H1 (cell line): ENCODE measurements at regions not wholly inside any gene's neighbourhood (a gene's known extent, or its start where the extent isn't known, plus 50 kb on each side); places are given as distances from the start of the nearest gene placed in this dataset.

Source experiments
- CTCF ChIA-PET: fragments of 300-600 bp; sonication (Branson Sonifier 250); formaldehyde crosslinking; loops from one replicate; lab custom pipeline; 2021; ENCODE audit not compliant: partially characterized antibody; lab: Charles Lee
- POLR2A ChIA-PET: fragments of 300-600 bp; sonication (Branson Sonifier 250); formaldehyde crosslinking; loops from one replicate; lab custom pipeline; 2021; ENCODE audit warnings: inconsistent platforms; ENCODE audit not compliant: partially characterized antibody; lab: Charles Lee
- DNase-seq, 2 experiments: peaks; one replicate each; pipeline versions ENCODE4 v3.0.0 to v3.0.0-alpha.2; 2010 to 2022; ENCODE audit warnings: low spot score in 2 of 2, low read depth in 1 of 2, mixed read lengths in 1 of 2
- FAIRE-seq: peaks from 2 replicates; lab custom pipeline; 2011; peaks lifted over from hg19 to GRCh38; lab: Jason Lieb, UNC
- H2AFZ ChIP-seq: 2 replicates; pipeline ENCODE4 v1.8.1; 2012; ENCODE audit warnings: low read length, inconsistent platforms
- H2AK5ac ChIP-seq: 2 replicates; pipeline ENCODE4 v1.6.1; 2013; ENCODE audit warnings: low read depth, low read length
- H2BK120ac ChIP-seq: replicated peaks from 2 replicates; pipeline ENCODE3; 2013; ENCODE audit warnings: low read depth, low read length, inconsistent platforms
- H2BK12ac ChIP-seq: 2 replicates; pipeline ENCODE4 v1.6.1; 2013; ENCODE audit warnings: low read depth, low read length
- H2BK15ac ChIP-seq: 2 replicates; pipeline ENCODE4 v1.6.1; 2013; ENCODE audit warnings: low read length
- H2BK20ac ChIP-seq: 2 replicates; pipeline ENCODE4 v1.6.1; 2013; ENCODE audit warnings: low read length
- H2BK5ac ChIP-seq: 2 replicates; pipeline ENCODE4 v1.6.1; 2013; ENCODE audit warnings: low read depth, low read length
- H3K14ac ChIP-seq: 2 replicates; pipeline ENCODE4 v1.6.1; 2013; ENCODE audit warnings: inconsistent platforms; ENCODE audit not compliant: insufficient read length
- H3K18ac ChIP-seq: 2 replicates; pipeline ENCODE4 v1.6.1; 2013; ENCODE audit warnings: low read length; ENCODE audit errors: extremely low read depth
- H3K23ac ChIP-seq: 2 replicates; pipeline ENCODE4 v1.6.1; 2013; ENCODE audit warnings: inconsistent platforms; ENCODE audit not compliant: insufficient read length
- H3K23me2 ChIP-seq: 2 replicates; pipeline ENCODE4 v1.6.1; 2013; ENCODE audit warnings: low read depth, low read length
- H3K27ac ChIP-seq: 2 replicates; pipeline ENCODE4 v1.6.1; 2011; ENCODE audit warnings: low read depth, low read length, inconsistent platforms
- H3K27me3 ChIP-seq, 4 experiments: replicated peaks in 1 of 4; 1 replicate in 1 of 4; 2 replicates in 3 of 4; pipeline versions ENCODE4 v1.6.1 to v1.8.1; 2011 to 2013; ENCODE audit warnings: low read length in 3 of 4, mild to moderate bottlenecking in 3 of 4, inconsistent platforms in 2 of 4, mixed read lengths in 2 of 4, moderate library complexity in 1 of 4; ENCODE audit not compliant: control insufficient read depth in 3 of 4, insufficient read depth in 3 of 4; ENCODE audit errors: extremely low read depth in 1 of 4
- H3K36me3 ChIP-seq, 4 experiments: 2 replicates each; pipeline versions ENCODE4 v1.6.1 to v1.8.1; 2011 to 2013; ENCODE audit warnings: mild to moderate bottlenecking in 4 of 4, low read length in 3 of 4, moderate library complexity in 2 of 4, control low read depth in 1 of 4, inconsistent platforms in 1 of 4; ENCODE audit not compliant: insufficient read depth in 4 of 4, control insufficient read depth in 2 of 4
- H3K4ac ChIP-seq: replicated peaks from 2 replicates; pipeline ENCODE3; 2013; ENCODE audit warnings: low read length, low read depth, mixed read lengths, inconsistent platforms; ENCODE audit not compliant: insufficient read length
- H3K4me1 ChIP-seq, 4 experiments: replicated peaks in 1 of 4; 1 replicate in 1 of 4; 2 replicates in 3 of 4; pipeline versions ENCODE4 v1.6.1 to v1.8.1; 2011 to 2013; ENCODE audit warnings: low read length in 3 of 4, inconsistent platforms in 2 of 4, mixed read lengths in 1 of 4; ENCODE audit not compliant: insufficient read depth in 4 of 4, control insufficient read depth in 3 of 4
- H3K4me2 ChIP-seq, 2 experiments: 2 replicates each; pipeline versions ENCODE4 v1.6.1 to v1.8.1; 2011 to 2013; ENCODE audit warnings: low read depth in 2 of 2, low read length in 2 of 2, control low read depth in 1 of 2, inconsistent platforms in 1 of 2, mild to moderate bottlenecking in 1 of 2; ENCODE audit not compliant: insufficient read depth in 1 of 2
- H3K4me3 ChIP-seq, 4 experiments: fragments of 200-600, 300-600 bp in 1 of 4; sonication (generic), shearing (Covaris generic), sonication (Bioruptor Twin) in 1 of 4; 2 replicates each; pipeline versions ENCODE4 v1.5.1 to v1.8.1; 2011 to 2016; ENCODE audit warnings: low read length in 4 of 4, low read depth in 3 of 4, control low read depth in 2 of 4, inconsistent platforms in 2 of 4, mild to moderate bottlenecking in 2 of 4, mixed read lengths in 1 of 4, moderate library complexity in 1 of 4; ENCODE audit not compliant: insufficient read depth in 2 of 4; ENCODE audit errors: extremely low read depth in 1 of 4
- H3K56ac ChIP-seq: replicated peaks from 2 replicates; pipeline ENCODE3; 2013; ENCODE audit warnings: low read depth, mild to moderate bottlenecking, mixed read lengths, low read length, inconsistent platforms; ENCODE audit not compliant: insufficient read length
- H3K79me1 ChIP-seq: 2 replicates; pipeline ENCODE4 v1.6.1; 2013; ENCODE audit warnings: low read depth, low read length, control low read depth
- H3K79me2 ChIP-seq, 2 experiments: 2 replicates each; pipeline versions ENCODE4 v1.6.1 to v1.8.1; 2012 to 2013; ENCODE audit warnings: low read length in 2 of 2, mild to moderate bottlenecking in 2 of 2, inconsistent platforms in 1 of 2; ENCODE audit not compliant: insufficient read depth in 2 of 2, control insufficient read depth in 1 of 2
- H3K9ac ChIP-seq, 4 experiments: replicated peaks in 1 of 4; 1 replicate in 1 of 4; 2 replicates in 3 of 4; pipeline versions ENCODE4 v1.6.1 to v1.8.1; 2011 to 2013; ENCODE audit warnings: low read depth in 3 of 4, low read length in 3 of 4, control low read depth in 2 of 4, mild to moderate bottlenecking in 2 of 4, moderate library complexity in 2 of 4, inconsistent platforms in 1 of 4; ENCODE audit errors: extremely low read depth in 1 of 4
- H3K9me3 ChIP-seq, 2 experiments: 2 replicates each; pipeline versions ENCODE4 v1.6.1 to v1.8.1; 2012 to 2013; ENCODE audit warnings: mild to moderate bottlenecking in 2 of 2, moderate library complexity in 2 of 2, control low read depth in 1 of 2, inconsistent platforms in 1 of 2, low read depth in 1 of 2, low read length in 1 of 2, mixed read lengths in 1 of 2; ENCODE audit not compliant: insufficient read depth in 2 of 2
- H4K20me1 ChIP-seq, 2 experiments: replicated peaks in 1 of 2; 2 replicates each; pipeline versions ENCODE3 to v1.8.1; 2011 to 2013; ENCODE audit warnings: inconsistent platforms in 2 of 2, low read length in 2 of 2, mild to moderate bottlenecking in 1 of 2; ENCODE audit not compliant: insufficient read depth in 2 of 2, control insufficient read depth in 1 of 2
- H4K5ac ChIP-seq: 2 replicates; pipeline ENCODE4 v1.6.1; 2013; ENCODE audit warnings: low read length, low read depth, mixed read lengths, inconsistent platforms; ENCODE audit not compliant: insufficient read length
- H4K8ac ChIP-seq: 2 replicates; pipeline ENCODE4 v1.8.0; 2013; ENCODE audit warnings: mild to moderate bottlenecking, moderate library complexity, low read length, inconsistent platforms; ENCODE audit not compliant: insufficient read depth; ENCODE audit errors: extremely low read depth
- H4K91ac ChIP-seq: replicated peaks from 2 replicates; pipeline ENCODE3; 2013; ENCODE audit warnings: low read length, mixed read lengths, inconsistent platforms; ENCODE audit not compliant: insufficient read length
- BACH1 ChIP-seq: IDR thresholded peaks from 2 replicates; pipeline ENCODE4 v1.6.1; 2012; ENCODE audit warnings: low read length, improper control_type of control experiment
- CBX8 ChIP-seq: fragments of 300-800, 300-1000 bp; sonication (generic); IDR thresholded peaks from 2 replicates; pipeline ENCODE4 v1.7.1; 2016; ENCODE audit warnings: low read depth, low read length, borderline replicate concordance
- EGR1 ChIP-seq: IDR thresholded peaks from 2 replicates; pipeline ENCODE4 v1.6.1; 2011; ENCODE audit warnings: low read depth, low read length, borderline replicate concordance
- EZH2 ChIP-seq: fragments of 200-600 bp; sonication (generic); IDR thresholded peaks from 2 replicates; pipeline ENCODE4 v1.7.1; 2012; ENCODE audit warnings: low read depth, mild to moderate bottlenecking, moderate library complexity, low read length, inconsistent platforms; ENCODE audit not compliant: severe bottlenecking
- KDM1A ChIP-seq: fragments of 200-600, 300-600 bp; sonication (generic); IDR thresholded peaks from 2 replicates; pipeline ENCODE4 v1.7.1; 2016; ENCODE audit warnings: mild to moderate bottlenecking, low read length, borderline replicate concordance
- NANOG ChIP-seq: IDR thresholded peaks from 2 replicates; pipeline ENCODE4 v1.6.1; 2011; ENCODE audit warnings: low read length, low read depth, mild to moderate bottlenecking, inconsistent platforms; ENCODE audit not compliant: insufficient read depth, poor library complexity, severe bottlenecking
- NRF1 ChIP-seq: IDR thresholded peaks from 2 replicates; pipeline ENCODE4 v1.6.1; 2011; ENCODE audit warnings: mild to moderate bottlenecking, low read depth, low read length, improper control_type of control experiment
- RXRA ChIP-seq: IDR thresholded peaks from 2 replicates; pipeline ENCODE4 v1.6.1; 2011; ENCODE audit warnings: low read depth, mild to moderate bottlenecking, low read length, moderate library complexity; ENCODE audit not compliant: insufficient read depth
- SP4 ChIP-seq: IDR thresholded peaks from 2 replicates; pipeline ENCODE4 v1.6.1; 2012; ENCODE audit warnings: low read length, inconsistent platforms
- TAF7 ChIP-seq: optimal IDR thresholded peaks from 2 replicates; pipeline ENCODE3; 2011; ENCODE audit warnings: low read depth, mild to moderate bottlenecking, inconsistent platforms, low read length, moderate library complexity, borderline replicate concordance
- WGBS, 2 experiments: shearing (Covaris generic) in 1 of 2; methylation state at CpG; one replicate each; pipeline versions ENCODE4 v1.1.6 to v1.1.7; 2013 to 2015; ENCODE audit warnings: low lambda C conversion rate in 2 of 2, mixed read lengths in 2 of 2, inconsistent platforms in 1 of 2, low coverage in 1 of 2, missing lambda C conversion rate in 1 of 2; ENCODE audit not compliant: insufficient replicate concordance in 2 of 2, insufficient coverage in 1 of 2, insufficient read length in 1 of 2; ENCODE audit errors: extremely low coverage in 1 of 2, missing lambda C conversion rate in 1 of 2; 5-methylcytosine and 5-hydroxymethylcytosine counted together
- TF ChIP-seq, protein P1 (sequence below): IDR thresholded peaks from 2 replicates; pipeline ENCODE4 v1.6.1; 2012; ENCODE audit warnings: inconsistent platforms
- TF ChIP-seq, protein P2 (sequence below): IDR thresholded peaks from 2 replicates; pipeline ENCODE4 v1.6.1; 2011; ENCODE audit warnings: low read depth, mild to moderate bottlenecking, low read length; ENCODE audit not compliant: insufficient read depth

GRCh38 chr18:11516751-11517503 is 92.5 kb upstream of the SLC35G4 start:
- H3K4ac ChIP-seq = no peak overlapping the region
- no peak overlapping the region; the same call in 1 of the 2 replicates for H3K27ac ChIP-seq
- H2BK15ac ChIP-seq = no peak overlapping the region
- H2AK5ac ChIP-seq = no peak overlapping the region
- H3K79me1 ChIP-seq = no peaks in the 10 kb centered on the region
- H3K14ac ChIP-seq = no peak overlapping the region
- DNase-seq (no peak), FAIRE-seq (no peak)
- no peak overlapping the region for H3K56ac ChIP-seq
- H4K5ac ChIP-seq = no peak overlapping the region
- peaks cover 0 to 2% (median under 1%) of the 10 kb centered on the region in 4 experiments; a peak in 5 of 7 replicates for H3K27me3 ChIP-seq
- no peak overlapping the region for H2AFZ ChIP-seq
- H4K20me1 ChIP-seq = no peaks in the 10 kb centered on the region
- H2BK20ac ChIP-seq = no peak overlapping the region
- ChIA-PET CTCF (interaction anchor here (0.6 to 1.2 kb wide), 4 partner anchors 74 to 207 kb away, joined by 3 to 4 read pairs (median 4); no protein-coding TSS in a partner anchor), POLR2A (no interaction called here)
- H3K23me2 ChIP-seq = no peaks in the 10 kb centered on the region
- H3K23ac ChIP-seq = no peak overlapping the region
- no peaks in the 10 kb centered on the region for H3K36me3 ChIP-seq
- H3K9ac ChIP-seq = no peak overlapping the region
- H2BK120ac ChIP-seq = no peak overlapping the region
- no peak overlapping the region for H3K4me3 ChIP-seq
- WGBS, 2 experiments = 69% methylated on average over 14 of the region's 14 CpGs; no CpG with 5 or more reads in 1 of the 2 experiments
- no peak overlapping the region for H2BK12ac ChIP-seq
- no peaks in the 10 kb centered on the region for H3K9me3 ChIP-seq
- H3K18ac ChIP-seq = no peak overlapping the region
- H3K4me2 ChIP-seq = no peak overlapping the region
- H2BK5ac ChIP-seq = no peak overlapping the region
- no peaks in the 10 kb centered on the region for H3K79me2 ChIP-seq
- no peak overlapping the region for H4K8ac ChIP-seq
- no peaks in the 10 kb centered on the region; a peak in 1 of 7 replicates for H3K4me1 ChIP-seq
- H4K91ac ChIP-seq = no peak overlapping the region
- TF ChIP-seq EGR1 = no peak
- no peak for TF ChIP-seq RXRA
- no peak for TF ChIP-seq TAF7
- no peak for TF ChIP-seq NANOG
- TF ChIP-seq SP4 = no peak
- no peak for TF ChIP-seq CBX8
- TF ChIP-seq NRF1 = no peak
- TF ChIP-seq EZH2 = no peak
- TF ChIP-seq, protein P1, sequence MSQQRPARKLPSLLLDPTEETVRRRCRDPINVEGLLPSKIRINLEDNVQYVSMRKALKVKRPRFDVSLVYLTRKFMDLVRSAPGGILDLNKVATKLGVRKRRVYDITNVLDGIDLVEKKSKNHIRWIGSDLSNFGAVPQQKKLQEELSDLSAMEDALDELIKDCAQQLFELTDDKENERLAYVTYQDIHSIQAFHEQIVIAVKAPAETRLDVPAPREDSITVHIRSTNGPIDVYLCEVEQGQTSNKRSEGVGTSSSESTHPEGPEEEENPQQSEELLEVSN = no peak
- TF ChIP-seq KDM1A = no peak
- TF ChIP-seq, protein P2, sequence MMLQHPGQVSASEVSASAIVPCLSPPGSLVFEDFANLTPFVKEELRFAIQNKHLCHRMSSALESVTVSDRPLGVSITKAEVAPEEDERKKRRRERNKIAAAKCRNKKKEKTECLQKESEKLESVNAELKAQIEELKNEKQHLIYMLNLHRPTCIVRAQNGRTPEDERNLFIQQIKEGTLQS = no peak
- TF ChIP-seq BACH1 = no peak
